ENCODE measurements at regions not wholly inside any gene's neighbourhood (a gene's known extent, or its start where the extent isn't known, plus 50 kb on each side); places are given as distances from the start of the nearest gene placed in this dataset.

GRCh38 chr5:102080288-102080687, 215.8 kb downstream of the SLCO4C1 start:
- no peaks in the 10 kb centered on the region for H3K36me3 ChIP-seq (ENCODE audit: control insufficient read depth in 2 of 4, insufficient read depth in 4 of 4, low read length in 3 of 4)
- no peak for TF ChIP-seq SP4 (IDR thresholded peaks at IDR 0.05; ENCODE audit: low read length)
- TF ChIP-seq GTF2F1 (IDR thresholded peaks at IDR 0.05; ENCODE audit: borderline replicate concordance, low read depth, low read length) = no peak
- TF ChIP-seq BACH1 (IDR thresholded peaks at IDR 0.05; ENCODE audit: low read length) = no peak
- TF ChIP-seq EZH2 (IDR thresholded peaks at IDR 0.05; ENCODE audit: low read depth, low read length, severe bottlenecking) = no peak
- no peak for TF ChIP-seq CTCF (IDR thresholded peaks at IDR 0.05; ENCODE audit: control extremely low read depth in 1 of 3, insufficient read depth in 1 of 3, low read depth in 1 of 3, low read length in 3 of 3)
- no peak for TF ChIP-seq KDM5A (IDR thresholded peaks at IDR 0.05; ENCODE audit: low read length)
- TF ChIP-seq TAF1 (IDR thresholded peaks at IDR 0.05; ENCODE audit: low read depth, low read length) = no peak
- no peak for TF ChIP-seq POLR2AphosphoS5 (IDR thresholded peaks at IDR 0.05; ENCODE audit: low read depth, low read length)
- TF ChIP-seq PHF8 (conservative IDR thresholded peaks at IDR 0.05; ENCODE audit: low read depth, low read length) = no peak
- no peak for FAIRE-seq
- no peak overlapping the region for H3K4ac ChIP-seq (replicated peaks; ENCODE audit: insufficient read length, low read depth, low read length)
- no peak overlapping the region for H3K4me2 ChIP-seq (ENCODE audit: insufficient read depth in 1 of 2, low read depth in 2 of 2, low read length in 2 of 2)
- H3K27me3 ChIP-seq (replicated peaks in 1 of 4; ENCODE audit: control insufficient read depth in 3 of 4, extremely low read depth in 1 of 4, insufficient read depth in 3 of 4, low read length in 3 of 4) = no peaks in the 10 kb centered on the region
- H4K20me1 ChIP-seq (replicated peaks in 1 of 2; ENCODE audit: control insufficient read depth in 1 of 2, insufficient read depth in 2 of 2, low read length in 2 of 2) = no peaks in the 10 kb centered on the region
- H4K5ac ChIP-seq (ENCODE audit: insufficient read length, low read depth, low read length) = no peak overlapping the region
- H2BK120ac ChIP-seq (replicated peaks; ENCODE audit: low read depth, low read length) = no peak overlapping the region
- no peak overlapping the region for H4K8ac ChIP-seq (ENCODE audit: extremely low read depth, insufficient read depth, low read length)
- H3K23ac ChIP-seq (ENCODE audit: insufficient read length) = no peak overlapping the region
- no peak overlapping the region for H4K91ac ChIP-seq (replicated peaks; ENCODE audit: insufficient read length, low read length)
- no peak overlapping the region for H3K18ac ChIP-seq (ENCODE audit: extremely low read depth, low read length)
- no peak overlapping the region for H3K56ac ChIP-seq (replicated peaks; ENCODE audit: insufficient read length, low read depth, low read length)
- no peak overlapping the region for H3K4me3 ChIP-seq (ENCODE audit: extremely low read depth in 1 of 4, insufficient read depth in 2 of 4, low read depth in 3 of 4, low read length in 4 of 4)
- no peaks in the 10 kb centered on the region for H3K23me2 ChIP-seq (ENCODE audit: low read depth, low read length)
- ChIA-PET CTCF (ENCODE audit: partially characterized antibody) (no interaction called here), POLR2A (ENCODE audit: partially characterized antibody) (no interaction called here)
- no peak overlapping the region for H2BK12ac ChIP-seq (ENCODE audit: low read depth, low read length)
- no peak overlapping the region for H3K9ac ChIP-seq (replicated peaks in 1 of 4; ENCODE audit: extremely low read depth in 1 of 4, low read depth in 3 of 4, low read length in 3 of 4)
- H2BK5ac ChIP-seq (ENCODE audit: low read depth, low read length) = no peak overlapping the region
- no peak overlapping the region for H3K14ac ChIP-seq (ENCODE audit: insufficient read length)
- no peaks in the 10 kb centered on the region for H3K79me1 ChIP-seq (ENCODE audit: low read depth, low read length)
- H2AK5ac ChIP-seq (ENCODE audit: low read depth, low read length) = no peak overlapping the region
- no peaks in the 10 kb centered on the region for H3K79me2 ChIP-seq (ENCODE audit: control insufficient read depth in 1 of 2, insufficient read depth in 2 of 2, low read length in 2 of 2)
- H2BK15ac ChIP-seq (ENCODE audit: low read length) = no peak overlapping the region
- H3K4me1 ChIP-seq (replicated peaks in 1 of 4; ENCODE audit: control insufficient read depth in 3 of 4, insufficient read depth in 4 of 4, low read length in 3 of 4) = peaks cover 0 to 4% (median 0%) of the 10 kb centered on the region in 4 experiments; a peak in 1 of 7 replicates
- H3K9me3 ChIP-seq (ENCODE audit: insufficient read depth in 2 of 2, low read depth in 1 of 2, low read length in 1 of 2) = no peaks in the 10 kb centered on the region; a peak in 1 of 4 replicates
- H3K27ac ChIP-seq (ENCODE audit: low read depth, low read length) = no peak overlapping the region
- DNase-seq (ENCODE audit: low read depth in 1 of 2, low spot score in 2 of 2) = no peak
- no peak overlapping the region for H2BK20ac ChIP-seq (ENCODE audit: low read length)
- H2AFZ ChIP-seq (ENCODE audit: low read length) = no peak overlapping the region
- WGBS, 2 experiments (ENCODE audit: extremely low coverage in 1 of 2, insufficient coverage in 1 of 2, insufficient read length in 1 of 2, insufficient replicate concordance in 2 of 2, low coverage in 1 of 2, low lambda C conversion rate in 2 of 2, missing lambda C conversion rate in 1 of 2) = 87% methylated on average over 1 of the region's 1 CpG; no CpG with 5 or more reads in 1 of the 2 experiments

Data from H1 (cell line).